ENCODE measurements at regions not wholly inside any gene's neighbourhood (a gene's known extent, or its start where the extent isn't known, plus 50 kb on each side); places are given as distances from the start of the nearest gene placed in this dataset.

DNA sequence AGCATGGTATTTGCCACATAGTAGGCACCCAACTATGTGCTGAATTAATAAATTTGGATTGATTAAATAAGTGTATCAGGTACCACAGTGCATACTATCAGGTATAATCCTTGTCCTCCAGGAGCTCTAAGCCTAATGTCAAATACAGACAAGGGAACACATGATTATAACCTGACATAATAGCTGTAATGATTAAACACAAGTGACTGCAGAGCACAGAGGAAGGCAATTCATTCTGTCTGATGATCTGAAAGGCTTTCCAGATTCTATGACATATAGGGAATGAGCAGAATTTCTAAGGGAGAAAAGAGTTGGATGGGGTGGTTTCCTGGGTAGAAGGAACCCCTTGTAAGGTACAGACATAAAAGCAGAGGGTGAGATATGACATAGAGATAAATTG lies 273.5 kb downstream of the KIF2B start:
- H3K4me3 ChIP-seq (ENCODE audit: low read depth, low read length) = no peak overlapping the region
- no peak for TF ChIP-seq CTCF (IDR thresholded peaks at IDR 0.05; ENCODE audit: control insufficient read depth, extremely low read depth, insufficient read depth)
- no peak for DNase-seq (ENCODE audit: low read depth)

- no peak overlapping the region for H3K4me3 ChIP-seq (ENCODE audit: low read depth, low read length)
- no peak for TF ChIP-seq CTCF (IDR thresholded peaks at IDR 0.05; ENCODE audit: control insufficient read depth, extremely low read depth, insufficient read depth)
- DNase-seq (ENCODE audit: low read depth) = no peak
These were observed 276.5 kb downstream of the KIF2B start for GRCh38 chr17:54099221-54099620.

GRCh38 chr17:54102246-54102645 lies 279.5 kb downstream of the KIF2B start:
- H3K4me3 ChIP-seq (ENCODE audit: low read depth, low read length) = no peak overlapping the region
- no peak for DNase-seq (ENCODE audit: low read depth)
- TF ChIP-seq CTCF (IDR thresholded peaks at IDR 0.05; ENCODE audit: control insufficient read depth, extremely low read depth, insufficient read depth) = no peak

DNA sequence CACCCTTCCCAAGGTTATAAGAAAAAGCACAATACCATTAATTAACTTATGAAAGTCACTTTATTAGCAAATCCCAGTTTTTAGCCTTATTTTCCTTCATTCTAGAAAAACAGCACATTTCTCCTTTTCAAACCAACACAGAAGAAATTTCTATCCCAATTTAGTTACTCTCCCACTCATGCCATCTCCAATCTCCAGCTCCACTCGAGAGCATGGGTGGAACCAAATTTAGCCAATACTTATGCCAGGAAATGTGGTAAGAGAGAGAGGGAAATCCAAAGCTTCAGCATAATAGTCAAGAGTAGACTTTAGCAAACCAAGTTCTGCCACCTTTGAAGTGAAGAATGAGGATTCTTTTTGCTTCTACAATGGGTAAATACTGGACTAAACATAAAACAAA lies 288.8 kb downstream of the KIF2B start:
- H3K4me3 ChIP-seq (ENCODE audit: low read depth, low read length) = no peak overlapping the region
- DNase-seq (ENCODE audit: low read depth) = no peak
- no peak for TF ChIP-seq CTCF (IDR thresholded peaks at IDR 0.05; ENCODE audit: control insufficient read depth, extremely low read depth, insufficient read depth)

- no peak for TF ChIP-seq CTCF (IDR thresholded peaks at IDR 0.05; ENCODE audit: control insufficient read depth, extremely low read depth, insufficient read depth)
- no peak for DNase-seq (ENCODE audit: low read depth)
These were observed 294.7 kb downstream of the KIF2B start for GRCh38 chr17:54117452-54117851.

DNA sequence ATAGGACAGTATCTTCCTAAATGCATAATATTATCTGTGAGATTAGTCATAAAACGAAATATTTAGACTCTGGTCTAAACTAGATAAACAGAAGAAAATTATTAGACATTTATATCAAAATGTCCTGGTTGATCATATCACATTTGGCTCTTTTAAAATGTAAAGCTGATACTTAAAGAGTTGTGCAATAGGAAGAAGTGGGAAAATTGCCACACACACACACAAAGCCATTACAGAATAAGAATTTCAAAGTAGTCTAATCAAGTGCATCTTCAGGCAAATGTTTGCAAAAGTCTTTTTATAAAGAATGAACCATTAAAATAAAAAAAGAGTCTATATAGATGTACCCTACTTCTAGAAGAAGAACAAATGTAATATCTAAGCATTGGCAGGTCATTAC lies 301.7 kb downstream of the KIF2B start:
- no peak overlapping the region for H3K4me3 ChIP-seq (ENCODE audit: low read depth, low read length)
- no peak for TF ChIP-seq CTCF (IDR thresholded peaks at IDR 0.05; ENCODE audit: control insufficient read depth, extremely low read depth, insufficient read depth)

More at GRCh38 chr17:54117452-54117851, 294.7 kb downstream of the KIF2B start:
- no peak overlapping the region for H3K4me3 ChIP-seq (ENCODE audit: low read depth, low read length)

DNA sequence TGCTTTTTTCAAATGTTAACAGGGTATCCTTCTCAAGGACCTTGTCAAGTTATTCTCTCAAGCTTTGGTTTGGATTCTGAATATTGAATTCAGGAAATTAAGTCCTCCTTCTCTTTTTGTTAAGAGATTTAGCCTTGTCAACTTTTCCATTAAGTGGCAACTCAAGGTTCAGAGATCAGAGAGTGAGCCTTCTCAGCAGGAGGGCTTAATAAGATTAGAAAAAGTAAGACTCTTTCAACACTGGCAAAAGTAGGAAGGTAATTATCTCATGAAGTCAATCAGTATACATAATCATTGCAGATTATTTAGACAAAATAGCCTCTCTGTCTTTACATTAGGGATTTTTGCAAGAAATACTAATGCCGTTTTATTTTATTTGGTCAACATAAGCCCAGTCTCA lies 330.7 kb downstream of the KIF2B start:
- TF ChIP-seq CTCF (IDR thresholded peaks at IDR 0.05; ENCODE audit: control insufficient read depth, extremely low read depth, insufficient read depth) = no peak
- DNase-seq (ENCODE audit: low read depth) = no peak
- no peak overlapping the region for H3K4me3 ChIP-seq (ENCODE audit: low read depth, low read length)

More for the DNA sequence above, 301.7 kb downstream of the KIF2B start:
- DNase-seq (ENCODE audit: low read depth) = no peak
